ENCODE measurements at regions not wholly inside any gene's neighbourhood (a gene's known extent, or its start where the extent isn't known, plus 50 kb on each side); places are given as distances from the start of the nearest gene placed in this dataset.

DNA sequence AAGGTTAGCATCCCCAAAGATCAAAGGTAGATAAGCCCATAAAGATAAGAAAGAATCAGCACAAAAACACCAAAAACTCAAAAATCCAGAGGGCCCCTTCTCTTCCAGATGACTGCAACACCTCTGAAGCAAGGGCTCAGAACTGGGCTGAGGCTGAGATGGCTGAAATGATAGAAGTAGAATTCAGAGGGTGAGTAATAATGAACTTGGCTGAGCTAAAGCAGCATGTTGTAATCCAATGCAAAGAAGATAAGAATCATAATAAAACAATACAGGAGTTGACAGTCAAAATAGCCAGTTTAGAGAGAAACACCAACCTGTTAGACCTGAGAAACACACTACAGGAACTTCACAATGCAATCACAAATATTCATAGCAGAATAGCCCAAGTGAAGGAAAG, 406.9 kb upstream of the CXADR start:
- TF ChIP-seq, protein P1, sequence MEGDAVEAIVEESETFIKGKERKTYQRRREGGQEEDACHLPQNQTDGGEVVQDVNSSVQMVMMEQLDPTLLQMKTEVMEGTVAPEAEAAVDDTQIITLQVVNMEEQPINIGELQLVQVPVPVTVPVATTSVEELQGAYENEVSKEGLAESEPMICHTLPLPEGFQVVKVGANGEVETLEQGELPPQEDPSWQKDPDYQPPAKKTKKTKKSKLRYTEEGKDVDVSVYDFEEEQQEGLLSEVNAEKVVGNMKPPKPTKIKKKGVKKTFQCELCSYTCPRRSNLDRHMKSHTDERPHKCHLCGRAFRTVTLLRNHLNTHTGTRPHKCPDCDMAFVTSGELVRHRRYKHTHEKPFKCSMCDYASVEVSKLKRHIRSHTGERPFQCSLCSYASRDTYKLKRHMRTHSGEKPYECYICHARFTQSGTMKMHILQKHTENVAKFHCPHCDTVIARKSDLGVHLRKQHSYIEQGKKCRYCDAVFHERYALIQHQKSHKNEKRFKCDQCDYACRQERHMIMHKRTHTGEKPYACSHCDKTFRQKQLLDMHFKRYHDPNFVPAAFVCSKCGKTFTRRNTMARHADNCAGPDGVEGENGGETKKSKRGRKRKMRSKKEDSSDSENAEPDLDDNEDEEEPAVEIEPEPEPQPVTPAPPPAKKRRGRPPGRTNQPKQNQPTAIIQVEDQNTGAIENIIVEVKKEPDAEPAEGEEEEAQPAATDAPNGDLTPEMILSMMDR (conservative IDR thresholded peaks at IDR 0.05; ENCODE audit: low read depth, low read length) = no peak
- no peak for TF ChIP-seq EZH2 (IDR thresholded peaks at IDR 0.05; ENCODE audit: borderline replicate concordance, low read depth, low read length, poor library complexity, severe bottlenecking)

All from A673 (cell line).